ENCODE measurements at regions not wholly inside any gene's neighbourhood (a gene's known extent, or its start where the extent isn't known, plus 50 kb on each side); places are given as distances from the start of the nearest gene placed in this dataset.

DNA sequence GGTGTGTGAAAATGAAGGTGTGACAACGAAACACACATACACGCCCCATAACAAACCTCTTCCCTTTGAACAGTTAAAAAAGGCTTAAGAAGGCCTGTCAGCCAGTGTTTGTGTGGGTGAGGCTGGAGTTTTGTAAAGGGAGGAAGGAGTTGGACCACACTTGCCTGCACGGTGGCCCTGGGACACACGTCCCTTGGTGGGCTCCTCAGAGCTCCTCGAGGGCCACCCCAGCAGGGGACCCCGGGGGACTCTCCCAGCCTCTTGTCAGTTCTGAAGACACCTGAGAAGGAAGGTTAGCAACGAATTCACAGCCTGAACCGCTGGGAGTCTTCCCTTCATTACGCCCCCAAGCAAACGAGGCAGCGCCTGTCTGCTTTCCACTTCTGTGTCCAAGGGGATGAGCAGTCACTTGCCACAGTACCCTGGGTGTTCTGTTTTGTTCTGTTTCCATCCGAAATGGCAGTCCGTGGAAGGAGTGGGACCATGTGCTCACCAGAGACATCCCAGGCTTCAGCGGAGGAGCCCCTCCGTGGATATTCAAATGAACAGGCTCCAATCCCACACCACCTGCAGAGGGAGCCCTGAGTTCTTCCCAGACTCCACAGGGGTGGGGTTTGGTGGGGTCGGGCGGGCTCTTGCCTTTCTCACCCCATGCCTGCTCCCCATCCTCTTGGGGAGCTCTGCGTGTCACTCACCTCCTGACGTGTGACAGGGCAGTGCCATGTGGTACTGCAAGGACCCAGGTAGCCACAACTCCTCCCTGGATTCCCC is 68.6 kb downstream of the NRN1 start:
- no peak overlapping the region for H3K4me3 ChIP-seq (ENCODE audit: low read depth, low read length)
- no peaks in the 10 kb centered on the region for H3K36me3 ChIP-seq (ENCODE audit: control insufficient read depth, insufficient read depth, low read length)
- no peak for DNase-seq (ENCODE audit: low read depth)
- TF ChIP-seq, protein P1, sequence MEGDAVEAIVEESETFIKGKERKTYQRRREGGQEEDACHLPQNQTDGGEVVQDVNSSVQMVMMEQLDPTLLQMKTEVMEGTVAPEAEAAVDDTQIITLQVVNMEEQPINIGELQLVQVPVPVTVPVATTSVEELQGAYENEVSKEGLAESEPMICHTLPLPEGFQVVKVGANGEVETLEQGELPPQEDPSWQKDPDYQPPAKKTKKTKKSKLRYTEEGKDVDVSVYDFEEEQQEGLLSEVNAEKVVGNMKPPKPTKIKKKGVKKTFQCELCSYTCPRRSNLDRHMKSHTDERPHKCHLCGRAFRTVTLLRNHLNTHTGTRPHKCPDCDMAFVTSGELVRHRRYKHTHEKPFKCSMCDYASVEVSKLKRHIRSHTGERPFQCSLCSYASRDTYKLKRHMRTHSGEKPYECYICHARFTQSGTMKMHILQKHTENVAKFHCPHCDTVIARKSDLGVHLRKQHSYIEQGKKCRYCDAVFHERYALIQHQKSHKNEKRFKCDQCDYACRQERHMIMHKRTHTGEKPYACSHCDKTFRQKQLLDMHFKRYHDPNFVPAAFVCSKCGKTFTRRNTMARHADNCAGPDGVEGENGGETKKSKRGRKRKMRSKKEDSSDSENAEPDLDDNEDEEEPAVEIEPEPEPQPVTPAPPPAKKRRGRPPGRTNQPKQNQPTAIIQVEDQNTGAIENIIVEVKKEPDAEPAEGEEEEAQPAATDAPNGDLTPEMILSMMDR (IDR thresholded peaks at IDR 0.05; ENCODE audit: insufficient read depth, low read length, poor library complexity, severe bottlenecking): no peak
- no peaks in the 10 kb centered on the region for H3K27me3 ChIP-seq (ENCODE audit: control insufficient read depth, insufficient read depth, low read length)

DNA sequence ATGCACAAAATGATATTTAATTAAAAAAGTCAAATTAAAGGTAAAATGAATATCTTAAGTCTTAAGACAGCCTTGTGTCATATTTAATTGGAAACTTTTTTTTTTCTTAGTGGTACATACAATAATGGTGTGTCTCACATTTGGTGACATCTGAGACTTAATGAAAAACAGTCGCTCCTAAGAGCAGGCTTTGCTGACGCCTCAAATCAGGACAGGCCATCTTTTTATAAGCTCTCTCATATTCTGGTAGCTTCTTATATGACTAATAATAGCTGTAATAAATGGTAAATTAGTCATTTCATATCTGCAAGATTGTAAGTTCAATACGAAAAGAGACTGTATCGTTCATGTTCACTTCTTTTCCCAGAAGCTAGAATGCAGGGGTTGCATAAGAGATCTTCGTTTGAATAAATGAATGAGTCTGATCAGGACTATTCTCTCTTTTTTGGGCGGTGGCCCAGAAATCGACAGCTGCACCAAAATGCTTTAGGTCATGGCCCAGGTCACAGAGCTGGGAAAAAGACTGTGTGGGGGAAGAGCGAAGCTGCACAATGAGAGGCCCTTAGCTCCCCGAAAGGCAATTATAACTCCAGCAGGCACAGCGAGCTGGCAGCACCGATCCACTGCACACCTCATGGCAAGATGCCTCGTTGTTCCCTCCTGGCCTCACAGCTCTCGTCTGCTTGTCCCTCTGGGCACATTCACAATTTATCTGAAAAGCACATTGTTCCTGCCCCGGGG is 69.4 kb downstream of the NRN1 start:
- Histone ChIP-seq H3K27me3 (ENCODE audit: control insufficient read depth, insufficient read depth, low read length) (no peaks in the 10 kb centered on the region), H3K36me3 (ENCODE audit: control insufficient read depth, insufficient read depth, low read length) (no peaks in the 10 kb centered on the region), H3K4me3 (ENCODE audit: low read depth, low read length) (no peak overlapping the region)
- DNase-seq (ENCODE audit: low read depth): no peak
- TF ChIP-seq, protein P1 (IDR thresholded peaks at IDR 0.05; ENCODE audit: insufficient read depth, low read length, poor library complexity, severe bottlenecking): no peak

DNA sequence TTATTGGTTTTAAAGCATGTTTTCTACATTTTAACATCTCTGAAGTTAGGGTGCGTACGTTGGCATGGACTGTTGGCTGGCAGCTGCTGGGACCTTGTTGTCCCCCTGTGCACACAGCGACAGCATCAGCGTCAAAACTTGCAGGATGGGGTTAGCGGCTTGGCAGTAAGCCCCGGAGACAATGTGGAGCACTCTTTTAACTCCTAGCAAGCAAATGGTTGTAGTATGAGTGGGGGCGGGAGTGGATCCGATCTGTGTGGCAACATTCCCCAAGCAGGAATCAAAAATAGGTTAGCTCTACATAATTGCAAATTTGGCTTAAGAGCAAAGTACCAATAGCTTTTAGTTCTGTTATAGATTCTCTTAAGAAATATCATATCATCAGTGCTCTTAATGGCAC is 70.1 kb downstream of the NRN1 start:
- Histone ChIP-seq H3K27me3 (ENCODE audit: control insufficient read depth, insufficient read depth, low read length) (no peaks in the 10 kb centered on the region), H3K4me3 (ENCODE audit: low read depth, low read length) (no peak overlapping the region), H3K36me3 (ENCODE audit: control insufficient read depth, insufficient read depth, low read length) (no peaks in the 10 kb centered on the region)
- TF ChIP-seq, protein P1 (IDR thresholded peaks at IDR 0.05; ENCODE audit: insufficient read depth, low read length, poor library complexity, severe bottlenecking): no peak
- DNase-seq (ENCODE audit: low read depth): no peak

DNA sequence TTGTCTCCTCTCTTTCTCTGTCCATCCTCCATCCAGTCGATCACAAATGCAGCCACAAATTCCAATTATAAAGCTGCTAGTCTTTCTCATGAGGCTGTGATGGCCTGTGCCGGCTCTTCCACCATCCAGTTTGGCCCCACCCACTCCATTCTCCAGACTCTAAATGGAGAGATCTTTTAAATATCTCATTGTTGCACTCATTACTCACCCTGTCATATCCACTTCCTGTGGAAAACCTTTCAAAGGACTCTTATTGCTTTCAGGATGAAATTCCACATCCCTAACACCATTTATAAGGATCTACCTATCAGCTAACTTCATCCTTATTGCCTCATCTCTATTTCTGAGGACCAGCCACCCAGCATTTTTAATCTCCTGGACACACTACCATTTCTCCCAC is 70.6 kb downstream of the NRN1 start:
- no peak for DNase-seq (ENCODE audit: low read depth)
- TF ChIP-seq, protein P1 (IDR thresholded peaks at IDR 0.05; ENCODE audit: insufficient read depth, low read length, poor library complexity, severe bottlenecking): no peak

DNA sequence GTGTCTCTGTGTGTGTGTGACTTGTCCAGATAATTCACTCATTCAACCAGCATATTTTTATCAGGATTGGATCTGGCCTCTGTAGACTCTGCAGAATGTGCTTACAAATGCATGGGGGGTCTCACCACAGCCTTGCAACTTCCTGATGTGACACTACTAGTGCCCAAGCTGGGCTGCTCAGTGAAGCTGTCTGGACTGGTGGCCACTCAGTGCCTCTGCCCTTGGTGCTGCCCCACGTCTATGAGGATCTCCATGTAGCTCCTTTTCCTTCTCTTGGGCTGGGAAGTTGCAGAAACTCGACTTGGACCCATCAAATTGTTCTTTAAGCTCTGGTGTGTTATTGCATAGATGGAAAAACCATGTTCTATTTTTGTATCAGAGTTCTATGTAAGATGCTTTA is 75.8 kb downstream of the NRN1 start:
- TF ChIP-seq, protein P1 (IDR thresholded peaks at IDR 0.05; ENCODE audit: insufficient read depth, low read length, poor library complexity, severe bottlenecking): no peak
- DNase-seq (ENCODE audit: low read depth): no peak
- H3K36me3 ChIP-seq (ENCODE audit: control insufficient read depth, insufficient read depth, low read length): no peaks in the 10 kb centered on the region
- H3K4me3 ChIP-seq (ENCODE audit: low read depth, low read length): no peak overlapping the region
- no peaks in the 10 kb centered on the region for H3K27me3 ChIP-seq (ENCODE audit: control insufficient read depth, insufficient read depth, low read length)

More for the DNA sequence above, 70.6 kb downstream of the NRN1 start:
- H3K36me3 ChIP-seq (ENCODE audit: control insufficient read depth, insufficient read depth, low read length): no peaks in the 10 kb centered on the region
- no peak overlapping the region for H3K4me3 ChIP-seq (ENCODE audit: low read depth, low read length)
- H3K27me3 ChIP-seq (ENCODE audit: control insufficient read depth, insufficient read depth, low read length): no peaks in the 10 kb centered on the region
